Stimulated activated CD8-positive, alpha-beta memory T cell treated with anti-CD3 and anti-CD28 coated beads, Interleukin-4, amount 100 ng/mL, for 24 hours (primary cell): ENCODE measurements at regions not wholly inside any gene's neighbourhood (a gene's known extent, or its start where the extent isn't known, plus 50 kb on each side); places are given as distances from the start of the nearest gene placed in this dataset.
"Not testable (repeated sequence)": the region's sequence is repeated elsewhere in the genome, so short reads cannot be mapped to it uniquely, and the experiment has no call there.

Experiments
- DNase-seq: peaks from one replicate; pipeline ENCODE4 v3.0.0-alpha.2; 2020; ENCODE audit warnings: low read depth

GRCh38 chr1:234821840-234822239 lies 211.9 kb upstream of the IRF2BP2 start:
- no peak for DNase-seq

GRCh38 chr1:234820597-234820996 lies 210.6 kb upstream of the IRF2BP2 start:
- no peak for DNase-seq

GRCh38 chr1:234819845-234820244 lies 209.9 kb upstream of the IRF2BP2 start:
- DNase-seq: not testable (repeated sequence)

- not testable (repeated sequence) for DNase-seq
Observed at GRCh38 chr1:234818040-234818387, 208.0 kb upstream of the IRF2BP2 start.

GRCh38 chr1:234817313-234818039 lies 207.5 kb upstream of the IRF2BP2 start:
- DNase-seq: not testable (repeated sequence)

- DNase-seq: not testable (repeated sequence)
Observed at GRCh38 chr1:234816864-234817263, 206.9 kb upstream of the IRF2BP2 start.

GRCh38 chr1:234816186-234816851 lies 206.3 kb upstream of the IRF2BP2 start:
- not testable (repeated sequence) for DNase-seq

- DNase-seq: not testable (repeated sequence)
Observed at GRCh38 chr1:234815295-234815815, 205.4 kb upstream of the IRF2BP2 start.

GRCh38 chr1:234814235-234814634 lies 204.3 kb upstream of the IRF2BP2 start:
- not testable (repeated sequence) for DNase-seq

GRCh38 chr1:234811824-234812223 lies 201.8 kb upstream of the IRF2BP2 start:
- DNase-seq: not testable (repeated sequence)

GRCh38 chr1:234810726-234811125 lies 200.7 kb upstream of the IRF2BP2 start:
- DNase-seq: not testable (repeated sequence)

- DNase-seq: not testable (repeated sequence)
Observed at GRCh38 chr1:234809854-234810245, 199.9 kb upstream of the IRF2BP2 start.

GRCh38 chr1:234808943-234809853 lies 199.2 kb upstream of the IRF2BP2 start:
- DNase-seq: not testable (repeated sequence)

GRCh38 chr1:234808459-234808858 lies 198.5 kb upstream of the IRF2BP2 start:
- not testable (repeated sequence) for DNase-seq

- DNase-seq: not testable (repeated sequence)
Observed at GRCh38 chr1:234807705-234808104, 197.7 kb upstream of the IRF2BP2 start.

GRCh38 chr1:234802586-234802985 lies 192.6 kb upstream of the IRF2BP2 start:
- DNase-seq: not testable (repeated sequence)

GRCh38 chr1:234801636-234802035 lies 191.7 kb upstream of the IRF2BP2 start:
- not testable (repeated sequence) for DNase-seq

- DNase-seq: not testable (repeated sequence)
Observed at GRCh38 chr1:234801147-234801546, 191.2 kb upstream of the IRF2BP2 start.

GRCh38 chr1:234800563-234800962 lies 190.6 kb upstream of the IRF2BP2 start:
- DNase-seq: not testable (repeated sequence)

GRCh38 chr1:234799021-234799689 lies 189.2 kb upstream of the IRF2BP2 start:
- DNase-seq: not testable (repeated sequence)

GRCh38 chr1:234797216-234797615 lies 187.2 kb upstream of the IRF2BP2 start:
- DNase-seq: not testable (repeated sequence)

GRCh38 chr1:234796438-234796792 lies 186.4 kb upstream of the IRF2BP2 start:
- DNase-seq: not testable (repeated sequence)
